ENCODE measurements at regions not wholly inside any gene's neighbourhood (a gene's known extent, or its start where the extent isn't known, plus 50 kb on each side); places are given as distances from the start of the nearest gene placed in this dataset.

GRCh38 chr2:220168891-220169546 lies 541.6 kb downstream of the SLC4A3 start:
- Mint-ChIP-seq H3K4me1 (peaks cover 2 to 6% of the 10 kb centered on the region in 2 experiments), H3K4me3 (no peak overlapping the region), H3K27ac (no peak overlapping the region), H3K36me3 (ENCODE audit: insufficient read depth in 1 of 3, low read depth in 3 of 3) (no peaks in the 10 kb centered on the region), H3K9me3 (no peaks in the 10 kb centered on the region), H3K27me3 (ENCODE audit: low read depth) (peaks cover 1% of the 10 kb centered on the region)
- Histone ChIP-seq H2BK15ac (ENCODE audit: low read depth, low read length) (no peak overlapping the region), H3K79me2 (ENCODE audit: insufficient read depth, low read length) (no peaks in the 10 kb centered on the region), H4K91ac (ENCODE audit: insufficient read length, low read depth, low read length) (no peak overlapping the region), H2AK5ac (ENCODE audit: insufficient read length, low read length) (no peak overlapping the region), H3K4me1 (ENCODE audit: insufficient read depth, low read length) (no peaks in the 10 kb centered on the region), H2AFZ (ENCODE audit: low read length) (no peak overlapping the region), H3K79me1 (ENCODE audit: insufficient read depth, low read depth, low read length, poor library complexity, severe bottlenecking) (no peaks in the 10 kb centered on the region), H2BK120ac (ENCODE audit: low read depth, low read length, poor library complexity, severe bottlenecking) (no peak overlapping the region), H3K9me3 (ENCODE audit: control insufficient read depth, low read depth, low read length) (no peaks in the 10 kb centered on the region), H3T11ph (ENCODE audit: low read length) (no peak overlapping the region), H4K5ac (ENCODE audit: insufficient read length, low read depth, low read length) (no peak overlapping the region), H4K20me1 (ENCODE audit: control insufficient read depth, insufficient read depth, insufficient read length) (no peaks in the 10 kb centered on the region), H3K4me2 (ENCODE audit: insufficient read depth, insufficient read length, low read length) (no peak overlapping the region), H3K27ac (ENCODE audit: insufficient read length, low read depth, low read length) (no peak overlapping the region), H3K9ac (ENCODE audit: extremely low read depth, insufficient read length, low read length) (no peak overlapping the region), H3K4ac (ENCODE audit: low read depth, low read length) (no peak overlapping the region), H2BK12ac (ENCODE audit: insufficient read length, low read depth, low read length) (no peak overlapping the region), H3K18ac (ENCODE audit: insufficient read length, low read depth, low read length) (no peak overlapping the region), H3K14ac (ENCODE audit: insufficient read depth, low read length) (no peak overlapping the region), H3K23ac (ENCODE audit: insufficient read length, low read depth, low read length) (no peak overlapping the region), H2BK5ac (ENCODE audit: insufficient read length, low read length) (no peak overlapping the region), H3K23me2 (ENCODE audit: insufficient read length, low read depth, low read length, poor library complexity, severe bottlenecking) (no peaks in the 10 kb centered on the region), H4K8ac (replicated peaks; ENCODE audit: insufficient read length, low read depth, low read length) (no peak overlapping the region), H2BK20ac (ENCODE audit: low read depth, low read length, poor library complexity, severe bottlenecking) (no peak overlapping the region), H3K56ac (ENCODE audit: insufficient read length, low read depth, low read length) (no peak overlapping the region), H3K27me3 (ENCODE audit: insufficient read depth, low read length) (no peaks in the 10 kb centered on the region)
- no peak for DNase-seq
- no peak for TF ChIP-seq CTCF (conservative IDR thresholded peaks at IDR 0.05)
- WGBS (ENCODE audit: extremely low coverage, insufficient read length, low lambda C conversion rate): no CpG with 5 or more reads among the region's 4 CpGs
